ENCODE measurements at regions not wholly inside any gene's neighbourhood (a gene's known extent, or its start where the extent isn't known, plus 50 kb on each side); places are given as distances from the start of the nearest gene placed in this dataset.

DNA sequence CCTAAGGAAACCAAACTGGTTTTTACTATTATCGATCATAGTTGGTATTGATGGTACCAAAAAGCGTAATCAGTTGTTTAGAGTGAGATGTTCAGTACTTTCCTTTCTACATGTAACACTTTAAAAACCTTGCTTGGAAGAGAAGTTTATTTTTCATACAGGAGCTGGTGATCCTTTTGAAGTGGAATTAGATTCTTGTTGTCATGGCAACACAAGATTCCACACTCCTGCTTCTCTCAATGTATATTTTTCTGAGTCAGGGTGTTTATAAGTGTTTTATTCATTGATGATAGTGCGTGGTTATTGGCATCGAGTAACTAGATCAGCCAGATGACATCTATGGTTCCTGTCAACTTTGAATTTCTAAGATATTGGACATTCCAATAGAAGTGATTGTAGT, 181.1 kb upstream of the CHD1 start (continued):
- TF ChIP-seq ARNTL (CRISPR knock-in tag; IDR thresholded peaks at IDR 0.05; ENCODE audit: borderline replicate concordance, low read depth), result no peak
- TF ChIP-seq ZNF565 (CRISPR knock-in tag; conservative IDR thresholded peaks at IDR 0.05; ENCODE audit: low read depth), result no peak
- no peak for TF ChIP-seq TOX (CRISPR knock-in tag; IDR thresholded peaks at IDR 0.05; ENCODE audit: borderline replicate concordance)

DNA sequence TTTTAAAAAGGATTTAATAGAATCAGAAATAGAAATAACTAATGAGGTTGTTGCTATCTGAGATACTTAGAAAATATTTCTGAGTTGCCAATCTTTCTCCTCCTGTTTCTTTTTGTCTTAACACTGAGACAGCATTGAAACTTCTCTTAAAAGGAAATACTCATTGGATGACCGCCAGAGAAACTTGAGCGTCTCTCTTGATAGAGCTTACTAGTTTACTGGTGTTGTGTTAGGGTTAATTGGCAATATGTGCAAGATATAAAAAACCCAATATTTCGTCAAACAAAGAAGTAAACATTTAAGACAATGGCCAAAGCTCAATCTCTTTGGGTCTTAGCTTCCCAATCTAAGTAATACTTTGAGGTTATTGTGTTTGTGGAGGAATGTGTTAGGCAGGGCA, 176.4 kb upstream of the CHD1 start:
- TF ChIP-seq ZFP3 (CRISPR knock-in tag; IDR thresholded peaks at IDR 0.05), result no peak
- TF ChIP-seq, protein P1, sequence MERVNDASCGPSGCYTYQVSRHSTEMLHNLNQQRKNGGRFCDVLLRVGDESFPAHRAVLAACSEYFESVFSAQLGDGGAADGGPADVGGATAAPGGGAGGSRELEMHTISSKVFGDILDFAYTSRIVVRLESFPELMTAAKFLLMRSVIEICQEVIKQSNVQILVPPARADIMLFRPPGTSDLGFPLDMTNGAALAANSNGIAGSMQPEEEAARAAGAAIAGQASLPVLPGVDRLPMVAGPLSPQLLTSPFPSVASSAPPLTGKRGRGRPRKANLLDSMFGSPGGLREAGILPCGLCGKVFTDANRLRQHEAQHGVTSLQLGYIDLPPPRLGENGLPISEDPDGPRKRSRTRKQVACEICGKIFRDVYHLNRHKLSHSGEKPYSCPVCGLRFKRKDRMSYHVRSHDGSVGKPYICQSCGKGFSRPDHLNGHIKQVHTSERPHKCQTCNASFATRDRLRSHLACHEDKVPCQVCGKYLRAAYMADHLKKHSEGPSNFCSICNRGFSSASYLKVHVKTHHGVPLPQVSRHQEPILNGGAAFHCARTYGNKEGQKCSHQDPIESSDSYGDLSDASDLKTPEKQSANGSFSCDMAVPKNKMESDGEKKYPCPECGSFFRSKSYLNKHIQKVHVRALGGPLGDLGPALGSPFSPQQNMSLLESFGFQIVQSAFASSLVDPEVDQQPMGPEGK (CRISPR knock-in tag; IDR thresholded peaks at IDR 0.05; ENCODE audit: borderline replicate concordance), result no peak
- TF ChIP-seq CSDC2 (CRISPR knock-in tag; IDR thresholded peaks at IDR 0.05), result no peak
- TF ChIP-seq BACH2 (CRISPR knock-in tag; IDR thresholded peaks at IDR 0.05; ENCODE audit: borderline replicate concordance), result no peak
- no peak for TF ChIP-seq SNAI2 (CRISPR knock-in tag; IDR thresholded peaks at IDR 0.05)
- TF ChIP-seq, protein P2, sequence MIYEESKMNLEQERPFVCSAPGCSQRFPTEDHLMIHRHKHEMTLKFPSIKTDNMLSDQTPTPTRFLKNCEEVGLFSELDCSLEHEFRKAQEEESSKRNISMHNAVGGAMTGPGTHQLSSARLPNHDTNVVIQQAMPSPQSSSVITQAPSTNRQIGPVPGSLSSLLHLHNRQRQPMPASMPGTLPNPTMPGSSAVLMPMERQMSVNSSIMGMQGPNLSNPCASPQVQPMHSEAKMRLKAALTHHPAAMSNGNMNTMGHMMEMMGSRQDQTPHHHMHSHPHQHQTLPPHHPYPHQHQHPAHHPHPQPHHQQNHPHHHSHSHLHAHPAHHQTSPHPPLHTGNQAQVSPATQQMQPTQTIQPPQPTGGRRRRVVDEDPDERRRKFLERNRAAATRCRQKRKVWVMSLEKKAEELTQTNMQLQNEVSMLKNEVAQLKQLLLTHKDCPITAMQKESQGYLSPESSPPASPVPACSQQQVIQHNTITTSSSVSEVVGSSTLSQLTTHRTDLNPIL (CRISPR knock-in tag; IDR thresholded peaks at IDR 0.05; ENCODE audit: low read depth), result no peak
- TF ChIP-seq ISL1 (CRISPR knock-in tag; IDR thresholded peaks at IDR 0.05), result no peak
- TF ChIP-seq RARB (CRISPR knock-in tag; IDR thresholded peaks at IDR 0.05), result no peak
- no peak for TF ChIP-seq GLIS3 (CRISPR knock-in tag; IDR thresholded peaks at IDR 0.05)
- no peak for TF ChIP-seq PPARA (CRISPR knock-in tag; IDR thresholded peaks at IDR 0.05; ENCODE audit: borderline replicate concordance)
- TF ChIP-seq ARNTL (CRISPR knock-in tag; IDR thresholded peaks at IDR 0.05; ENCODE audit: borderline replicate concordance, low read depth), result no peak
- no peak for TF ChIP-seq ZFP30 (CRISPR knock-in tag; IDR thresholded peaks at IDR 0.05)
- no peak for TF ChIP-seq ZNF8 (CRISPR knock-in tag; IDR thresholded peaks at IDR 0.05)
- TF ChIP-seq, protein P3, sequence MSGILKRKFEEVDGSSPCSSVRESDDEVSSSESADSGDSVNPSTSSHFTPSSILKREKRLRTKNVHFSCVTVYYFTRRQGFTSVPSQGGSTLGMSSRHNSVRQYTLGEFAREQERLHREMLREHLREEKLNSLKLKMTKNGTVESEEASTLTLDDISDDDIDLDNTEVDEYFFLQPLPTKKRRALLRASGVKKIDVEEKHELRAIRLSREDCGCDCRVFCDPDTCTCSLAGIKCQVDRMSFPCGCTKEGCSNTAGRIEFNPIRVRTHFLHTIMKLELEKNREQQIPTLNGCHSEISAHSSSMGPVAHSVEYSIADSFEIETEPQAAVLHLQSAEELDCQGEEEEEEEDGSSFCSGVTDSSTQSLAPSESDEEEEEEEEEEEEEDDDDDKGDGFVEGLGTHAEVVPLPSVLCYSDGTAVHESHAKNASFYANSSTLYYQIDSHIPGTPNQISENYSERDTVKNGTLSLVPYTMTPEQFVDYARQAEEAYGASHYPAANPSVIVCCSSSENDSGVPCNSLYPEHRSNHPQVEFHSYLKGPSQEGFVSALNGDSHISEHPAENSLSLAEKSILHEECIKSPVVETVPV (CRISPR knock-in tag; IDR thresholded peaks at IDR 0.05), result no peak
- no peak for TF ChIP-seq ESRRG (CRISPR knock-in tag; IDR thresholded peaks at IDR 0.05)
- TF ChIP-seq, protein P4, sequence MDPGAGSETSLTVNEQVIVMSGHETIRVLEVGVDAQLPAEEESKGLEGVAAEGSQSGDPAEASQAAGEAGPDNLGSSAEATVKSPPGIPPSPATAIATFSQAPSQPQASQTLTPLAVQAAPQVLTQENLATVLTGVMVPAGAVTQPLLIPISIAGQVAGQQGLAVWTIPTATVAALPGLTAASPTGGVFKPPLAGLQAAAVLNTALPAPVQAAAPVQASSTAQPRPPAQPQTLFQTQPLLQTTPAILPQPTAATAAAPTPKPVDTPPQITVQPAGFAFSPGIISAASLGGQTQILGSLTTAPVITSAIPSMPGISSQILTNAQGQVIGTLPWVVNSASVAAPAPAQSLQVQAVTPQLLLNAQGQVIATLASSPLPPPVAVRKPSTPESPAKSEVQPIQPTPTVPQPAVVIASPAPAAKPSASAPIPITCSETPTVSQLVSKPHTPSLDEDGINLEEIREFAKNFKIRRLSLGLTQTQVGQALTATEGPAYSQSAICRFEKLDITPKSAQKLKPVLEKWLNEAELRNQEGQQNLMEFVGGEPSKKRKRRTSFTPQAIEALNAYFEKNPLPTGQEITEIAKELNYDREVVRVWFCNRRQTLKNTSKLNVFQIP (CRISPR knock-in tag; IDR thresholded peaks at IDR 0.05; ENCODE audit: borderline replicate concordance, low read depth), result no peak
- no peak for ATAC-seq

DNA sequence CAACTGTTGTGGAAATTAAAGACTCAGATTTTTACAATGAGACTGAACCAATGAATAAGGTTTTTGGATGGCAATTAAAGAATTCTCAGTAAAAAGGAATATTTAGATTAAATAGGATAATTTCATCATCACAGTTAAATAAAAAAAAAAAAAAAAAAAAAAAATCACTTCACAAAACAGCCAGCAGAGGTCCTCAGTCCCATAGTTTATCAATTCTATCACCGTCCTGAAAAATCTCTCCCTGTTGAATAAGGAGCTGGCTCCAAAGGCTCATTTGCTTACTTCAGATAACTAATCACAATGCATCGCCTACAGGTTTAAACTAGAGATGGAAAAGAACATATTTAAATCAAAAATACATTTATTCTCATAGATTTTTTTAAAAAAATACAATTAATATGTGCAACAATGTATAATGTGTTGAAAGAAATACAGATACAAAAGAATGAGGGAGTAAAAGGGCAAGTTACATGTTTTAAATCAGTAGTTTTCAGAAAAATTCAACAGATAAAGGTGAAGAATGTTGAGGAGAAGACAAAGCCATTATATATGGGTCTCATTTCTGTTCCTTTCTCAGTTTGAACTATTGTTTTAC, 175.8 kb upstream of the CHD1 start:
- peak; percentile 53; the same call in 2 of the 3 replicates for ATAC-seq
- TF ChIP-seq BACH2 (CRISPR knock-in tag; IDR thresholded peaks at IDR 0.05; ENCODE audit: borderline replicate concordance), result no peak
- no peak for TF ChIP-seq ZNF70 (CRISPR knock-in tag; IDR thresholded peaks at IDR 0.05)
- TF ChIP-seq GLIS3 (CRISPR knock-in tag; IDR thresholded peaks at IDR 0.05), result no peak
- TF ChIP-seq ZNF565 (CRISPR knock-in tag; conservative IDR thresholded peaks at IDR 0.05; ENCODE audit: low read depth), result no peak
- no peak for TF ChIP-seq RARB (CRISPR knock-in tag; IDR thresholded peaks at IDR 0.05)
- TF ChIP-seq, protein P3 (CRISPR knock-in tag; IDR thresholded peaks at IDR 0.05), result no peak
- no peak for TF ChIP-seq ZFP3 (CRISPR knock-in tag; IDR thresholded peaks at IDR 0.05)
- TF ChIP-seq ZC3H10 (CRISPR knock-in tag; IDR thresholded peaks at IDR 0.05), result no peak
- TF ChIP-seq, protein P4 (CRISPR knock-in tag; IDR thresholded peaks at IDR 0.05; ENCODE audit: borderline replicate concordance, low read depth), result no peak
- TF ChIP-seq, protein P1 (CRISPR knock-in tag; IDR thresholded peaks at IDR 0.05; ENCODE audit: borderline replicate concordance), result no peak
- TF ChIP-seq ZNF8 (CRISPR knock-in tag; IDR thresholded peaks at IDR 0.05), result no peak

Data from SK-N-SH treated with all-trans-retinoic acid at 6 μM for 48 hours (cell line).